ENCODE measurements at regions not wholly inside any gene's neighbourhood (a gene's known extent, or its start where the extent isn't known, plus 50 kb on each side); places are given as distances from the start of the nearest gene placed in this dataset.

- no peak for TF ChIP-seq CTCF (IDR thresholded peaks at IDR 0.05; ENCODE audit: insufficient read depth, low read depth, low read length)
- TF ChIP-seq EZH2 (IDR thresholded peaks at IDR 0.05; ENCODE audit: insufficient read depth, low read length), result no peak
These were observed 269.9 kb downstream of the MEF2C start for GRCh38 chr5:88613051-88613450.
